ENCODE measurements at regions not wholly inside any gene's neighbourhood (a gene's known extent, or its start where the extent isn't known, plus 50 kb on each side); places are given as distances from the start of the nearest gene placed in this dataset.

- no peaks in the 10 kb centered on the region for H3K27me3 ChIP-seq
- peaks cover 0 to 3% (median 0%) of the 10 kb centered on the region in 12 donors for H3K4me1 ChIP-seq
- TF ChIP-seq CTCF (IDR thresholded peaks at IDR 0.05) (no peak), POLR2A (IDR thresholded peaks at IDR 0.05) (no peak)
- 76 to 83% (median 79%) methylated on average over 2 of the region's 2 CpGs for WGBS, 4 donors
- ATAC-seq: no peak
- DNase-seq: no peak
- intact Hi-C loops (cut with DNase I): no loop called here
- no peak overlapping the region for H3K4me3 ChIP-seq
- no peaks in the 10 kb centered on the region for H3K36me3 ChIP-seq
- no peak overlapping the region for H3K27ac ChIP-seq
- no peaks in the 10 kb centered on the region for H3K9me3 ChIP-seq
These were observed 95.1 kb upstream of the CELF4 start for GRCh38 chr18:37660658-37661057.

GRCh38 chr18:37659906-37660305, 94.3 kb upstream of the CELF4 start:
- intact Hi-C loops (cut with DNase I): loop anchor here in 1 of 10 donors (10.0 kb wide), 1 partner anchor 65 kb away; no protein-coding TSS in a partner anchor
- H3K4me3 ChIP-seq: no peak overlapping the region
- no peaks in the 10 kb centered on the region for H3K36me3 ChIP-seq
- TF ChIP-seq POLR2A (IDR thresholded peaks at IDR 0.05): no peak
- no peak for TF ChIP-seq CTCF (IDR thresholded peaks at IDR 0.05)
- no peaks in the 10 kb centered on the region for H3K9me3 ChIP-seq
- DNase-seq: peak in 1 of 5 donors; percentile 24
- no peaks in the 10 kb centered on the region for H3K27me3 ChIP-seq
- H3K4me1 ChIP-seq: peaks cover 0 to 3% (median 0%) of the 10 kb centered on the region in 12 donors
- ATAC-seq: peak in 1 of 4 donors; percentile 13
- H3K27ac ChIP-seq: no peak overlapping the region

- Histone ChIP-seq H3K27ac (no peak overlapping the region), H3K9me3 (no peaks in the 10 kb centered on the region), H3K4me1 (peaks cover 0 to 3% (median 0%) of the 10 kb centered on the region in 12 donors), H3K36me3 (no peaks in the 10 kb centered on the region), H3K27me3 (no peaks in the 10 kb centered on the region), H3K4me3 (no peak overlapping the region)
- ATAC-seq (no peak), DNase-seq (no peak)
- 71 to 86% (median 77%) methylated on average over 1 of the region's 1 CpG for WGBS, 4 donors
- TF ChIP-seq CTCF (IDR thresholded peaks at IDR 0.05) (no peak), POLR2A (IDR thresholded peaks at IDR 0.05) (no peak)
- intact Hi-C loops (cut with DNase I): loop anchor here in 1 of 10 donors (10.0 kb wide), 1 partner anchor 64 kb away; no protein-coding TSS in a partner anchor
These were observed 93.3 kb upstream of the CELF4 start for GRCh38 chr18:37658894-37659293.

GRCh38 chr18:37657493-37657892, 91.9 kb upstream of the CELF4 start:
- no peaks in the 10 kb centered on the region for H3K9me3 ChIP-seq
- peaks cover 0 to 3% (median 0%) of the 10 kb centered on the region in 12 donors for H3K4me1 ChIP-seq
- ATAC-seq: no peak
- intact Hi-C loops (cut with DNase I): loop anchor here in 1 of 10 donors (10.0 kb wide), 1 partner anchor 63 kb away; no protein-coding TSS in a partner anchor
- H3K36me3 ChIP-seq: no peaks in the 10 kb centered on the region
- DNase-seq: no peak
- no peak for TF ChIP-seq CTCF (IDR thresholded peaks at IDR 0.05)
- TF ChIP-seq POLR2A (IDR thresholded peaks at IDR 0.05): no peak
- WGBS, 4 donors: 33 to 53% (median 49%) methylated on average over 1 of the region's 1 CpG
- H3K27ac ChIP-seq: no peak overlapping the region
- H3K27me3 ChIP-seq: no peaks in the 10 kb centered on the region
- H3K4me3 ChIP-seq: no peak overlapping the region
